A549 (cell line): ENCODE measurements at regions not wholly inside any gene's neighbourhood (a gene's known extent, or its start where the extent isn't known, plus 50 kb on each side); places are given as distances from the start of the nearest gene placed in this dataset.

Source experiments
- ATAC-seq, 2 experiments: fragments of 200-7000 bp in 1 of 2; fragments of >200 bp in 1 of 2; cut with Nextera tagmentation in 1 of 2; cut with Tn5 transposase in 1 of 2; 3 replicates each; pipeline versions ENCODE4 v1.8.0 to v1.9.1; 2018 to 2020; ENCODE audit warnings: mild to moderate bottlenecking in 1 of 2, moderate library complexity in 1 of 2
- CTCF ChIA-PET: fragments of 300-600 bp; sonication (Branson Sonifier 250); formaldehyde crosslinking; extraction: SDS; loops from one replicate; lab custom pipeline; 2021; ENCODE audit warnings: antibody characterized with exemption, inconsistent platforms; lab: Yijun Ruan, JAX
- POLR2A ChIA-PET: fragments of 350-600 bp; formaldehyde crosslinking; extraction: SDS; loops from one replicate; lab custom pipeline; 2021; ENCODE audit warnings: antibody characterized with exemption, inconsistent platforms; lab: Yijun Ruan, JAX
- DNase-seq, 2 experiments: peaks; one replicate each; pipeline versions ENCODE4 v3.0.0 to v3.0.0-alpha.2; 2011 to 2016; ENCODE audit warnings: low read depth in 1 of 2, low spot score in 1 of 2
- FAIRE-seq: peaks from 2 replicates; lab custom pipeline; 2011; peaks lifted over from hg19 to GRCh38; lab: Jason Lieb, UNC
- H3K27ac ChIP-seq, 2 experiments: fragments of >200 bp; sonication (Bioruptor Twin); formaldehyde crosslinking; 3 replicates each; pipeline ENCODE4 v1.5.1; 2016 to 2017
- H3K4me1 ChIP-seq: fragments of >200 bp; sonication (Bioruptor Twin); formaldehyde crosslinking; 3 replicates; pipeline ENCODE4 v1.6.1; 2016
- H3K4me2 ChIP-seq: fragments of >200 bp; sonication (Bioruptor Twin); formaldehyde crosslinking; 3 replicates; pipeline ENCODE4 v1.6.1; 2016
- H3K4me3 ChIP-seq: fragments of >200 bp; sonication (Bioruptor Twin); formaldehyde crosslinking; 3 replicates; pipeline ENCODE4 v1.5.1; 2016
- H3K9me3 ChIP-seq: fragments of >200 bp; sonication (Bioruptor Twin); formaldehyde crosslinking; 3 replicates; pipeline ENCODE4 v1.6.1; 2016
- CBX8 ChIP-seq: fragments of 200-600 bp; sonication (generic); IDR thresholded peaks from 2 replicates; pipeline ENCODE4 v1.6.1; 2016
- CTCF ChIP-seq: fragments of >200 bp; sonication (Bioruptor Twin); formaldehyde crosslinking; IDR thresholded peaks from 3 replicates; pipeline ENCODE4 v1.5.1; 2016
- ELK1 ChIP-seq: fragments of 150-350 bp; IDR thresholded peaks from 2 replicates; pipeline ENCODE4 v1.6.1; 2014; ENCODE audit warnings: low read depth, mild to moderate bottlenecking, low read length
- FOSB ChIP-seq: fragments of 250-450 bp; sonication (Bioruptor Pico); IDR thresholded peaks from 2 replicates; pipeline ENCODE4 v1.5.0; 2020; ENCODE audit warnings: mild to moderate bottlenecking, moderate library complexity
- FOXS1 ChIP-seq: fragments of 250-450 bp; sonication (Bioruptor Pico); IDR thresholded peaks from 2 replicates; pipeline ENCODE4 v1.5.0; 2020; ENCODE audit warnings: mild to moderate bottlenecking, moderate library complexity
- HDAC2 ChIP-seq: fragments of 200-600 bp; sonication (generic); IDR thresholded peaks from 2 replicates; pipeline ENCODE4 v1.6.1; 2016
- HEYL ChIP-seq: fragments of 250-450 bp; sonication (Bioruptor Pico); IDR thresholded peaks from 2 replicates; pipeline ENCODE4 v1.8.0; 2021; ENCODE audit warnings: mild to moderate bottlenecking, moderate library complexity
- HOXA7 ChIP-seq: fragments of 250-450 bp; sonication (Bioruptor Pico); IDR thresholded peaks from 2 replicates; pipeline ENCODE4 v1.5.0; 2020; ENCODE audit warnings: mild to moderate bottlenecking, moderate library complexity
- MAX ChIP-seq: IDR thresholded peaks from 2 replicates; pipeline ENCODE4 v1.6.1; 2012
- NPAS2 ChIP-seq: fragments of 250-450 bp; sonication (Bioruptor Pico); IDR thresholded peaks from 2 replicates; pipeline ENCODE4 v1.8.0; 2022; ENCODE audit warnings: mild to moderate bottlenecking, moderate library complexity, borderline replicate concordance
- PBX3 ChIP-seq: IDR thresholded peaks from 2 replicates; pipeline ENCODE4 v1.6.1; 2012
- POLR2A ChIP-seq: IDR thresholded peaks from 2 replicates; pipeline ENCODE4 v1.6.1; 2012; ENCODE audit warnings: mild to moderate bottlenecking, low read length
- TFCP2L1 ChIP-seq: fragments of 250-450 bp; sonication (Bioruptor Pico); IDR thresholded peaks from 2 replicates; pipeline ENCODE4 v1.5.0; 2021; ENCODE audit warnings: mild to moderate bottlenecking
- ZC3H11A ChIP-seq: fragments of 450-650 bp; IDR thresholded peaks from 2 replicates; pipeline ENCODE4 v1.6.1; 2014; ENCODE audit warnings: antibody characterized with exemption, mild to moderate bottlenecking
- ZNF302 ChIP-seq: fragments of 250-450 bp; sonication (Bioruptor Pico); IDR thresholded peaks from 2 replicates; pipeline ENCODE4 v1.9.0; 2021; ENCODE audit warnings: inconsistent platforms, mild to moderate bottlenecking, moderate library complexity
- TF ChIP-seq, protein P1 (sequence below): fragments of 200-600 bp; sonication (generic); IDR thresholded peaks from 2 replicates; pipeline ENCODE4 v1.6.1; 2016; ENCODE audit warnings: antibody characterized with exemption, mild to moderate bottlenecking, moderate library complexity
- TF ChIP-seq, protein P2 (sequence below): fragments of >200 bp; sonication (Bioruptor Twin); formaldehyde crosslinking; IDR thresholded peaks from 2 replicates; pipeline ENCODE4 v1.6.1; 2016

GRCh38 chr4:114267976-114268375 lies 288.5 kb upstream of the ARSJ start (continued):
- TF ChIP-seq, protein P1, sequence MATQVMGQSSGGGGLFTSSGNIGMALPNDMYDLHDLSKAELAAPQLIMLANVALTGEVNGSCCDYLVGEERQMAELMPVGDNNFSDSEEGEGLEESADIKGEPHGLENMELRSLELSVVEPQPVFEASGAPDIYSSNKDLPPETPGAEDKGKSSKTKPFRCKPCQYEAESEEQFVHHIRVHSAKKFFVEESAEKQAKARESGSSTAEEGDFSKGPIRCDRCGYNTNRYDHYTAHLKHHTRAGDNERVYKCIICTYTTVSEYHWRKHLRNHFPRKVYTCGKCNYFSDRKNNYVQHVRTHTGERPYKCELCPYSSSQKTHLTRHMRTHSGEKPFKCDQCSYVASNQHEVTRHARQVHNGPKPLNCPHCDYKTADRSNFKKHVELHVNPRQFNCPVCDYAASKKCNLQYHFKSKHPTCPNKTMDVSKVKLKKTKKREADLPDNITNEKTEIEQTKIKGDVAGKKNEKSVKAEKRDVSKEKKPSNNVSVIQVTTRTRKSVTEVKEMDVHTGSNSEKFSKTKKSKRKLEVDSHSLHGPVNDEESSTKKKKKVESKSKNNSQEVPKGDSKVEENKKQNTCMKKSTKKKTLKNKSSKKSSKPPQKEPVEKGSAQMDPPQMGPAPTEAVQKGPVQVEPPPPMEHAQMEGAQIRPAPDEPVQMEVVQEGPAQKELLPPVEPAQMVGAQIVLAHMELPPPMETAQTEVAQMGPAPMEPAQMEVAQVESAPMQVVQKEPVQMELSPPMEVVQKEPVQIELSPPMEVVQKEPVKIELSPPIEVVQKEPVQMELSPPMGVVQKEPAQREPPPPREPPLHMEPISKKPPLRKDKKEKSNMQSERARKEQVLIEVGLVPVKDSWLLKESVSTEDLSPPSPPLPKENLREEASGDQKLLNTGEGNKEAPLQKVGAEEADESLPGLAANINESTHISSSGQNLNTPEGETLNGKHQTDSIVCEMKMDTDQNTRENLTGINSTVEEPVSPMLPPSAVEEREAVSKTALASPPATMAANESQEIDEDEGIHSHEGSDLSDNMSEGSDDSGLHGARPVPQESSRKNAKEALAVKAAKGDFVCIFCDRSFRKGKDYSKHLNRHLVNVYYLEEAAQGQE: no peak
- no peak for TF ChIP-seq MAX
- no peak for TF ChIP-seq FOXS1 (CRISPR knock-in tag)
- TF ChIP-seq NPAS2 (CRISPR knock-in tag): no peak
- TF ChIP-seq FOSB (CRISPR knock-in tag): no peak
- no peak for TF ChIP-seq ZNF302 (CRISPR knock-in tag)

- H3K9me3 ChIP-seq: no peaks in the 10 kb centered on the region
- peak overlapping the region; percentile 65 for H3K4me2 ChIP-seq
- DNase-seq (no peak), ATAC-seq (no peak), FAIRE-seq (no peak)
- ChIA-PET CTCF (no interaction called here), POLR2A (no interaction called here)
- H3K4me3 ChIP-seq: no peak overlapping the region
- peaks cover 25% of the 10 kb centered on the region for H3K4me1 ChIP-seq
- TF ChIP-seq, protein P2, sequence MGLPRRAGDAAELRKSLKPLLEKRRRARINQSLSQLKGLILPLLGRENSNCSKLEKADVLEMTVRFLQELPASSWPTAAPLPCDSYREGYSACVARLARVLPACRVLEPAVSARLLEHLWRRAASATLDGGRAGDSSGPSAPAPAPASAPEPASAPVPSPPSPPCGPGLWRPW: no peak
- TF ChIP-seq, protein P1: no peak
- TF ChIP-seq ZNF302 (CRISPR knock-in tag): no peak
- TF ChIP-seq ELK1: no peak
- TF ChIP-seq HDAC2: no peak
- TF ChIP-seq CTCF: no peak
- no peak for TF ChIP-seq HEYL (CRISPR knock-in tag)
- no peak for TF ChIP-seq FOSB (CRISPR knock-in tag)
- TF ChIP-seq CBX8: no peak
- TF ChIP-seq ZC3H11A: no peak
- no peak for TF ChIP-seq POLR2A
- TF ChIP-seq PBX3: no peak
- TF ChIP-seq TFCP2L1 (CRISPR knock-in tag): no peak
- no peak for TF ChIP-seq HOXA7 (CRISPR knock-in tag)
- no peak overlapping the region; a peak in 1 of 6 replicates for H3K27ac ChIP-seq
Observed at GRCh38 chr4:114271031-114271430, 291.6 kb upstream of the ARSJ start.
